BE2C (cell line): ENCODE measurements at regions not wholly inside any gene's neighbourhood (a gene's known extent, or its start where the extent isn't known, plus 50 kb on each side); places are given as distances from the start of the nearest gene placed in this dataset.

Experiments
- DNase-seq: peaks from one replicate; pipeline ENCODE4 v3.0.0-alpha.2; 2020
- H3K27me3 ChIP-seq: fragments of 250-450 bp; sonication (Bioruptor Pico); 2 replicates; pipeline ENCODE4 v1.5.1; 2020; ENCODE audit warnings: mild to moderate bottlenecking
- H3K36me3 ChIP-seq: fragments of 250-450 bp; sonication (Bioruptor Pico); 2 replicates; pipeline ENCODE4 v1.5.1; 2020; ENCODE audit warnings: mild to moderate bottlenecking
- H3K4me1 ChIP-seq: fragments of 250-450 bp; sonication (Bioruptor Pico); 2 replicates; pipeline ENCODE4 v1.5.1; 2020
- H3K4me3 ChIP-seq: 2 replicates; pipeline ENCODE4 v1.5.1; 2011; ENCODE audit warnings: low read depth, low read length
- H3K9me3 ChIP-seq: fragments of 250-450 bp; sonication (Bioruptor Pico); 2 replicates; pipeline ENCODE4 v1.5.1; 2020
- TF ChIP-seq, protein P1 (sequence below): IDR thresholded peaks from 2 replicates; pipeline ENCODE4 v1.5.1; 2012; ENCODE audit warnings: mild to moderate bottlenecking, low read depth, low read length

DNA sequence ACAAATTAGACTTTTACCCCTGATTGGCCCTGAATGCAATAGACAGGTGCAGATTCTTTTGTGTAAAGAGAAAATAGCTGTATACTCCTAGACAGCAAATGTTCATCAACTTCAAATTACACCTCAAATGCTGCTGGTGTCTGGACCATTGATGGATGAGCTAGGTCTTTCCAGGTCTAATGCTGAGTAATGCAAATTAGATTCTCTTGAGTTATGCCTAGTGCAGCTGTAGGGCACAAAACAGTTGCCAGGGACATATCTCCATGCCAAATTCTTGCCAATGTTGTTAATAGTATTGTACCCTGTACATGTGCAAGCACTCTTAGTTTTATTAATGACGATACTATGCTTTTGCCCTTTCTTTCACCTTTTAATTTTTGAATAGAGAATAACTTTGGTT is 72.3 kb upstream of the CNTLN start:
- no peaks in the 10 kb centered on the region for H3K27me3 ChIP-seq
- H3K36me3 ChIP-seq, result no peaks in the 10 kb centered on the region
- DNase-seq, result no peak
- H3K4me3 ChIP-seq, result no peak overlapping the region
- peaks cover 15% of the 10 kb centered on the region for H3K4me1 ChIP-seq
- TF ChIP-seq, protein P1, sequence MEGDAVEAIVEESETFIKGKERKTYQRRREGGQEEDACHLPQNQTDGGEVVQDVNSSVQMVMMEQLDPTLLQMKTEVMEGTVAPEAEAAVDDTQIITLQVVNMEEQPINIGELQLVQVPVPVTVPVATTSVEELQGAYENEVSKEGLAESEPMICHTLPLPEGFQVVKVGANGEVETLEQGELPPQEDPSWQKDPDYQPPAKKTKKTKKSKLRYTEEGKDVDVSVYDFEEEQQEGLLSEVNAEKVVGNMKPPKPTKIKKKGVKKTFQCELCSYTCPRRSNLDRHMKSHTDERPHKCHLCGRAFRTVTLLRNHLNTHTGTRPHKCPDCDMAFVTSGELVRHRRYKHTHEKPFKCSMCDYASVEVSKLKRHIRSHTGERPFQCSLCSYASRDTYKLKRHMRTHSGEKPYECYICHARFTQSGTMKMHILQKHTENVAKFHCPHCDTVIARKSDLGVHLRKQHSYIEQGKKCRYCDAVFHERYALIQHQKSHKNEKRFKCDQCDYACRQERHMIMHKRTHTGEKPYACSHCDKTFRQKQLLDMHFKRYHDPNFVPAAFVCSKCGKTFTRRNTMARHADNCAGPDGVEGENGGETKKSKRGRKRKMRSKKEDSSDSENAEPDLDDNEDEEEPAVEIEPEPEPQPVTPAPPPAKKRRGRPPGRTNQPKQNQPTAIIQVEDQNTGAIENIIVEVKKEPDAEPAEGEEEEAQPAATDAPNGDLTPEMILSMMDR, result no peak
- no peaks in the 10 kb centered on the region for H3K9me3 ChIP-seq

DNA sequence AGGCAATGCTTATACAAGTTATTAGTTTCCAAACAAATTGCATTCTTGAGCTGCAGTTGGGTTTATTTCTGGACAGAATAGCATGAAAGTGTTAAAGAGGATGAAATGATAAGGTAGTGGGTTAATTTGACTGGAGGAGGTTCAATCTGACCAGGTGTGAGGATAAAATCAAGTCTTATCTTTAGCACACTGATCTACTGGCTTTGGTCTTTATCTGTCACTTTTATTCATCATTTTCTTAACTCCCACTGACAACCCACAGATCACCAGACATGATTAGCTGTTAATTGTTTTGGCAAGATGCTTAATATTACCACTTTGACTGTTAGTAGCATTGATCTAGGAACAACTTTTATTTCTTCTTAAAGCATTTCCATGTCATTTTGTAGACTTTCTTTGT is 74.4 kb upstream of the CNTLN start:
- H3K27me3 ChIP-seq, result no peaks in the 10 kb centered on the region
- H3K4me3 ChIP-seq, result no peak overlapping the region
- H3K36me3 ChIP-seq, result no peaks in the 10 kb centered on the region
- H3K9me3 ChIP-seq, result no peaks in the 10 kb centered on the region
- no peak for DNase-seq
- TF ChIP-seq, protein P1, result no peak
- H3K4me1 ChIP-seq, result peaks cover 10% of the 10 kb centered on the region

DNA sequence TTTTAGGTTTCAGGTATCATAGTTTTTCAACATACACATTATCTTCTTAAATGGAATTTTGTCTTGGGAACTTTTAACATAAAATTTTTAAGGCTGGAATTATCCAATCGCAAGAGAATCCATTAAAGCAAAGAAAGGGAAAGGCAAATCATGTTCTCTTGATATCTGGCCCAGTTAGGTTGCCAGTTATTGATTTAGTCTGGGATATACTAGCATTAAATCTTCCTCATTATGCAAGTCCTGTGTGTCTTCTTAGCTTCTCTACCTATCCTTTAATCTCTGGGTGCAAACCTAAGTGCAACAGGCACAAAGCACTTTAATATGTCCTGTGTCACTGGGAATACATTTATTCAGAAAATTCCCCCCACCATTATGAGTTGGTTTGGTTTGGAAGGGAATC is 75.4 kb upstream of the CNTLN start:
- Histone ChIP-seq H3K27me3 (no peaks in the 10 kb centered on the region), H3K9me3 (no peaks in the 10 kb centered on the region), H3K36me3 (no peaks in the 10 kb centered on the region), H3K4me1 (peaks cover 8% of the 10 kb centered on the region; the same call in 1 of the 2 replicates), H3K4me3 (no peak overlapping the region)
- no peak for DNase-seq
- TF ChIP-seq, protein P1, result no peak

DNA sequence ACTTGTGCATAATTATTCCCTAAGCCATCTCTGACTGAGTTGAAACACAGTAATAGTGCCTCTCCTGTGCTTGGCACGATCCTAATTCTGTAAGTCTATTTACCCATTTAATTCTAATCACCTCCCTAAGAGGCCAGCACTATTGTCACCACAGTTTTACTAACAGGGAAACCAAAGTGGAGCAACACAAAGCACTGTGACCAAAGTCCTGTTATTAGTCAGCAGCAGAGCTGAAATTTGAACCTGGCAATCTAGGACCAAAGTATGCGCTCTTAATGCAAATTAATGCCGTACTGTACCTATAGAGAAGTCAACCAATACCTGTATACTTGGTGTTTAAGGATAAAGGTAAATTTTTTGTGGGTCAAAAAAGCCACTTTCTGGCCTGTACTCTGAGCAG is 77.1 kb upstream of the CNTLN start:
- H3K4me3 ChIP-seq, result no peak overlapping the region
- no peaks in the 10 kb centered on the region for H3K36me3 ChIP-seq
- no peaks in the 10 kb centered on the region for H3K27me3 ChIP-seq
- DNase-seq, result no peak
- H3K9me3 ChIP-seq, result no peaks in the 10 kb centered on the region
- TF ChIP-seq, protein P1, result no peak
- H3K4me1 ChIP-seq, result peaks cover under 1% of the 10 kb centered on the region; the same call in 1 of the 2 replicates

DNA sequence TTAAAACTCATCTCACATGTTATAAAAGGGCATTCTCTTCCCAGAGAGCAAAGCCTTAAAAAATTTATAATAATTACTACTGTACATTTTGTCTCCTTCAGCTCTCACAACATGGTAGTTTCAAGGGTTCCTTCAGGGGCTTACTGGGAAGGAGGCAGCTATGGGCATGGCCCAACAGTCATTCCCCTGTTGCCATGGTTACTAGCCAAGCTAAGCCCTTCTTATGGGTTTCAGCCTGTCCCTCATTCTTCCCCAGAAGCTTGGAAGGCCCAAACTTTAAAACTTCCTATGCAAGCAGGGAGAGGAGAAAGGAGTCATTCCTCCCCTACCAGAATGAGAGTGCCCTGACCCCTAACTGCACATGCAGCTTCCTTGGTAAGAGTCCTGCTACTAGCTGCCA is 82.2 kb upstream of the CNTLN start:
- Histone ChIP-seq H3K4me1 (no peaks in the 10 kb centered on the region), H3K27me3 (no peaks in the 10 kb centered on the region), H3K36me3 (no peaks in the 10 kb centered on the region), H3K9me3 (no peaks in the 10 kb centered on the region), H3K4me3 (no peak overlapping the region)
- TF ChIP-seq, protein P1, result no peak
- DNase-seq, result no peak

DNA sequence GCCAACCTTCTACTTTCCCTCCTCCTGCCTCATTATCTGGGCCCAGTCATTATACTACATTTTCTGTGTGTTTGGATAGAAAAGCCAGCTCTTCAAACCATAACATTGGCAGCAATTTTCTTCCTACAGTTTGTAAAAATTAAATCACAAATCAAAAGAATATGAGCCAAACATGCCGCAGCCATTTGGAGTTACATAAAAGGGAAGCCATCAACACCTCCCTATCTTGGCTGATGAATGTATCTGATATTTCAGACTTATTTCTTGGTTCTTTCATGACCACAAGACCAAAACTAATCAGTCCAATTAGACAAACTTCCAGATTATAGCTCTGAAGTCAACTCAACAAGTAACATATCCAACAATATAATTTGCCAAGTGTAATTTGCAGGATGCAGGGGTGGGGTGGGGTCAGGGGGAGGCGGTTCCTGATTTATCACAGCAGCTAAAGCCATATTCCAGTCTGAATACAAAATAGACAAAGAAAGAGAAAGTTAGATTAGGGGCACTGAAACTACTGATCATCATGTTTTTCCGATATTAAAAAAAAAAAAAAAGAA is 89.4 kb upstream of the CNTLN start:
- H3K4me3 ChIP-seq, result no peak overlapping the region

More for the DNA sequence above, 89.4 kb upstream of the CNTLN start:
- no peaks in the 10 kb centered on the region for H3K4me1 ChIP-seq
- DNase-seq, result no peak
- TF ChIP-seq, protein P1, result no peak
- no peaks in the 10 kb centered on the region for H3K36me3 ChIP-seq
- no peaks in the 10 kb centered on the region for H3K27me3 ChIP-seq
- no peaks in the 10 kb centered on the region; the same call in 1 of the 2 replicates for H3K9me3 ChIP-seq
